ENCODE measurements at regions not wholly inside any gene's neighbourhood (a gene's known extent, or its start where the extent isn't known, plus 50 kb on each side); places are given as distances from the start of the nearest gene placed in this dataset.

- TF ChIP-seq, protein P1, sequence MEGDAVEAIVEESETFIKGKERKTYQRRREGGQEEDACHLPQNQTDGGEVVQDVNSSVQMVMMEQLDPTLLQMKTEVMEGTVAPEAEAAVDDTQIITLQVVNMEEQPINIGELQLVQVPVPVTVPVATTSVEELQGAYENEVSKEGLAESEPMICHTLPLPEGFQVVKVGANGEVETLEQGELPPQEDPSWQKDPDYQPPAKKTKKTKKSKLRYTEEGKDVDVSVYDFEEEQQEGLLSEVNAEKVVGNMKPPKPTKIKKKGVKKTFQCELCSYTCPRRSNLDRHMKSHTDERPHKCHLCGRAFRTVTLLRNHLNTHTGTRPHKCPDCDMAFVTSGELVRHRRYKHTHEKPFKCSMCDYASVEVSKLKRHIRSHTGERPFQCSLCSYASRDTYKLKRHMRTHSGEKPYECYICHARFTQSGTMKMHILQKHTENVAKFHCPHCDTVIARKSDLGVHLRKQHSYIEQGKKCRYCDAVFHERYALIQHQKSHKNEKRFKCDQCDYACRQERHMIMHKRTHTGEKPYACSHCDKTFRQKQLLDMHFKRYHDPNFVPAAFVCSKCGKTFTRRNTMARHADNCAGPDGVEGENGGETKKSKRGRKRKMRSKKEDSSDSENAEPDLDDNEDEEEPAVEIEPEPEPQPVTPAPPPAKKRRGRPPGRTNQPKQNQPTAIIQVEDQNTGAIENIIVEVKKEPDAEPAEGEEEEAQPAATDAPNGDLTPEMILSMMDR (IDR thresholded peaks at IDR 0.05; ENCODE audit: low read depth, low read length), result no peak
- TF ChIP-seq POLR2A (IDR thresholded peaks at IDR 0.05; ENCODE audit: extremely low read depth, insufficient read length), result no peak
These were observed 74.8 kb upstream of the GLS start for GRCh38 chr2:190805843-190806242.

Data from NB4 (cell line).